ENCODE measurements at regions not wholly inside any gene's neighbourhood (a gene's known extent, or its start where the extent isn't known, plus 50 kb on each side); places are given as distances from the start of the nearest gene placed in this dataset.

- Mint-ChIP-seq H3K36me3 (ENCODE audit: insufficient read depth, unreplicated experiment) (no peaks in the 10 kb centered on the region), H3K4me3 (ENCODE audit: unreplicated experiment) (no peak overlapping the region), H3K4me1 (ENCODE audit: insufficient read depth, unreplicated experiment) (no peaks in the 10 kb centered on the region), H3K9me3 (ENCODE audit: unreplicated experiment) (no peaks in the 10 kb centered on the region), H3K27me3 (ENCODE audit: insufficient read depth, unreplicated experiment) (peaks cover 16% of the 10 kb centered on the region), H3K27ac (ENCODE audit: low read depth, unreplicated experiment) (no peak overlapping the region)
- no TSS peak for BruUV-seq (replicated peaks)
- POLR2A ChIA-PET: no interaction called here
- CTCF ChIA-PET: no interaction called here
- TF ChIP-seq CTCF (IDR thresholded peaks at IDR 0.05; ENCODE audit: unreplicated experiment): no peak
- DNase-seq (ENCODE audit: unreplicated experiment): peak; percentile 48
- intact Hi-C loops (cut with micrococcal nuclease): no loop called here
Observed at GRCh38 chr14:96683562-96684289, 113.5 kb upstream of the VRK1 start.

GRCh38 chr14:96686126-96686525 lies 111.1 kb upstream of the VRK1 start:
- Mint-ChIP-seq H3K4me3 (ENCODE audit: unreplicated experiment) (no peak overlapping the region), H3K27ac (ENCODE audit: low read depth, unreplicated experiment) (no peak overlapping the region), H3K36me3 (ENCODE audit: insufficient read depth, unreplicated experiment) (no peaks in the 10 kb centered on the region), H3K4me1 (ENCODE audit: insufficient read depth, unreplicated experiment) (no peaks in the 10 kb centered on the region), H3K9me3 (ENCODE audit: unreplicated experiment) (no peaks in the 10 kb centered on the region), H3K27me3 (ENCODE audit: insufficient read depth, unreplicated experiment) (peaks cover 27% of the 10 kb centered on the region)
- ChIA-PET POLR2A (no interaction called here), CTCF (no interaction called here)
- intact Hi-C loops (cut with micrococcal nuclease): no loop called here
- BruUV-seq (replicated peaks): no TSS peak
- DNase-seq (ENCODE audit: unreplicated experiment): no peak
- TF ChIP-seq CTCF (IDR thresholded peaks at IDR 0.05; ENCODE audit: unreplicated experiment): no peak

GRCh38 chr14:96688629-96689028 lies 108.6 kb upstream of the VRK1 start:
- DNase-seq (ENCODE audit: unreplicated experiment): no peak
- Mint-ChIP-seq H3K9me3 (ENCODE audit: unreplicated experiment) (no peaks in the 10 kb centered on the region), H3K4me1 (ENCODE audit: insufficient read depth, unreplicated experiment) (no peaks in the 10 kb centered on the region), H3K27ac (ENCODE audit: low read depth, unreplicated experiment) (no peak overlapping the region), H3K36me3 (ENCODE audit: insufficient read depth, unreplicated experiment) (no peaks in the 10 kb centered on the region), H3K4me3 (ENCODE audit: unreplicated experiment) (no peak overlapping the region), H3K27me3 (ENCODE audit: insufficient read depth, unreplicated experiment) (peaks cover 27% of the 10 kb centered on the region)
- ChIA-PET POLR2A (no interaction called here), CTCF (no interaction called here)
- TF ChIP-seq CTCF (IDR thresholded peaks at IDR 0.05; ENCODE audit: unreplicated experiment): no peak
- intact Hi-C loops (cut with micrococcal nuclease): no loop called here
- BruUV-seq (replicated peaks): no TSS peak

- Mint-ChIP-seq H3K4me1 (ENCODE audit: insufficient read depth, unreplicated experiment) (no peaks in the 10 kb centered on the region), H3K27me3 (ENCODE audit: insufficient read depth, unreplicated experiment) (peaks cover 26% of the 10 kb centered on the region), H3K9me3 (ENCODE audit: unreplicated experiment) (no peaks in the 10 kb centered on the region), H3K27ac (ENCODE audit: low read depth, unreplicated experiment) (no peak overlapping the region), H3K4me3 (ENCODE audit: unreplicated experiment) (no peak overlapping the region), H3K36me3 (ENCODE audit: insufficient read depth, unreplicated experiment) (no peaks in the 10 kb centered on the region)
- ChIA-PET POLR2A (interaction anchor here (0.8 kb wide), 1 partner anchor 327 kb away, joined by 3 read pairs; no protein-coding TSS in a partner anchor), CTCF (no interaction called here)
- intact Hi-C loops (cut with micrococcal nuclease): no loop called here
- no peak for DNase-seq (ENCODE audit: unreplicated experiment)
- BruUV-seq (replicated peaks): no TSS peak
- TF ChIP-seq CTCF (IDR thresholded peaks at IDR 0.05; ENCODE audit: unreplicated experiment): no peak
Observed at GRCh38 chr14:96690713-96691383, 106.3 kb upstream of the VRK1 start.
